PFSK-1 (cell line): ENCODE measurements at regions not wholly inside any gene's neighbourhood (a gene's known extent, or its start where the extent isn't known, plus 50 kb on each side); places are given as distances from the start of the nearest gene placed in this dataset.

Experiments
- FOXP2 ChIP-seq: optimal IDR thresholded peaks from 2 replicates; pipeline ENCODE3; 2011; ENCODE audit warnings: borderline replicate concordance, control low read depth, inconsistent platforms; ENCODE audit not compliant: insufficient read depth; ENCODE audit errors: extremely low read length, extremely low read depth
- POLR2AphosphoS5 ChIP-seq: IDR thresholded peaks from 2 replicates; pipeline ENCODE4 v1.6.1; 2012; ENCODE audit warnings: low read depth, mild to moderate bottlenecking, control low read depth, low read length, moderate library complexity
- REST ChIP-seq, 2 experiments: IDR thresholded peaks; 2 replicates each; pipeline versions ENCODE4 v1.6.1 to v1.8.0; 2011 to 2012; ENCODE audit warnings: low read depth in 2 of 2, low read length in 2 of 2, control low read depth in 1 of 2, inconsistent platforms in 1 of 2, mild to moderate bottlenecking in 1 of 2, moderate library complexity in 1 of 2; ENCODE audit not compliant: insufficient read depth in 1 of 2
- SIN3A ChIP-seq: IDR thresholded peaks from 2 replicates; pipeline ENCODE4 v1.6.1; 2012; ENCODE audit warnings: mild to moderate bottlenecking, low read length, moderate library complexity, borderline replicate concordance; ENCODE audit not compliant: insufficient read depth
- TAF1 ChIP-seq: IDR thresholded peaks from 2 replicates; pipeline ENCODE4 v1.6.1; 2012; ENCODE audit warnings: low read length, control low read depth, borderline replicate concordance; ENCODE audit not compliant: insufficient read depth

- TF ChIP-seq REST (IDR thresholded peaks at IDR 0.05; ENCODE audit: insufficient read depth in 1 of 2, low read depth in 2 of 2, low read length in 2 of 2) (no peak), POLR2AphosphoS5 (no peak), TAF1 (no peak), SIN3A (no peak), FOXP2 (no peak)
Observed at GRCh38 chr21:17370263-17370662, 142.6 kb upstream of the CXADR start.
